ENCODE measurements at regions not wholly inside any gene's neighbourhood (a gene's known extent, or its start where the extent isn't known, plus 50 kb on each side); places are given as distances from the start of the nearest gene placed in this dataset.

- no peak for TF ChIP-seq CTCF (IDR thresholded peaks at IDR 0.05)
- TF ChIP-seq EP300 (IDR thresholded peaks at IDR 0.05): no peak
- no peak for TF ChIP-seq POLR2AphosphoS5 (IDR thresholded peaks at IDR 0.05)
- TF ChIP-seq POLR2A (IDR thresholded peaks at IDR 0.05): no peak
- Histone ChIP-seq H3K27ac (no peak overlapping the region), H3K27me3 (no peaks in the 10 kb centered on the region), H3K9me3 (no peaks in the 10 kb centered on the region), H3K4me1 (no peaks in the 10 kb centered on the region), H3K4me3 (no peak overlapping the region), H3K36me3 (no peaks in the 10 kb centered on the region)
- no peak for DNase-seq
- 75 to 82% methylated on average over 6 of the region's 6 CpGs for whole genome bisulfite sequencing, 2 donors
- intact Hi-C loops (cut with DNase I): no loop called here
These were observed 124.3 kb downstream of the GPAM start for GRCh38 chr10:112059220-112059619.

- Histone ChIP-seq H3K27me3 (no peaks in the 10 kb centered on the region), H3K27ac (no peak overlapping the region), H3K9me3 (no peaks in the 10 kb centered on the region), H3K36me3 (no peaks in the 10 kb centered on the region), H3K4me1 (no peaks in the 10 kb centered on the region), H3K4me3 (no peak overlapping the region)
- DNase-seq: no peak
- intact Hi-C loops (cut with DNase I): no loop called here
- TF ChIP-seq POLR2A (IDR thresholded peaks at IDR 0.05): no peak
- TF ChIP-seq EP300 (IDR thresholded peaks at IDR 0.05): no peak
- TF ChIP-seq CTCF (IDR thresholded peaks at IDR 0.05): no peak
- no peak for TF ChIP-seq POLR2AphosphoS5 (IDR thresholded peaks at IDR 0.05)
- whole genome bisulfite sequencing, 2 donors: 86 to 88% methylated on average over 2 of the region's 2 CpGs
These were observed 111.9 kb downstream of the GPAM start for GRCh38 chr10:112071596-112072133.

- Histone ChIP-seq H3K4me1 (peaks cover 0 to 13% (median 3%) of the 10 kb centered on the region in 4 donors), H3K4me3 (no peak overlapping the region), H3K9me3 (no peaks in the 10 kb centered on the region), H3K27ac (no peak overlapping the region), H3K27me3 (no peaks in the 10 kb centered on the region), H3K36me3 (no peaks in the 10 kb centered on the region)
- TF ChIP-seq POLR2AphosphoS5 (IDR thresholded peaks at IDR 0.05) (no peak), EP300 (IDR thresholded peaks at IDR 0.05) (no peak), CTCF (IDR thresholded peaks at IDR 0.05) (no peak), POLR2A (IDR thresholded peaks at IDR 0.05) (no peak)
- 60 to 78% methylated on average over 1 of the region's 1 CpG for WGBS, 2 donors
- intact Hi-C loops (cut with DNase I): no loop called here
- no peak for DNase-seq
These were observed 105.6 kb downstream of the GPAM start for GRCh38 chr10:112078003-112078402.

- peaks cover 0 to 27% (median 15%) of the 10 kb centered on the region in 4 donors for H3K4me1 ChIP-seq
- TF ChIP-seq EP300 (IDR thresholded peaks at IDR 0.05): no peak
- TF ChIP-seq POLR2AphosphoS5 (IDR thresholded peaks at IDR 0.05): no peak
- TF ChIP-seq POLR2A (IDR thresholded peaks at IDR 0.05): no peak
- TF ChIP-seq CTCF (IDR thresholded peaks at IDR 0.05): no peak
- WGBS, 2 donors: 55 to 81% methylated on average over 2 of the region's 2 CpGs
- no peaks in the 10 kb centered on the region for H3K27me3 ChIP-seq
- intact Hi-C loops (cut with DNase I): no loop called here
- no peak for DNase-seq
- no peaks in the 10 kb centered on the region for H3K9me3 ChIP-seq
- H3K27ac ChIP-seq: no peak overlapping the region
- H3K36me3 ChIP-seq: no peaks in the 10 kb centered on the region
- no peak overlapping the region for H3K4me3 ChIP-seq
These were observed 103.3 kb downstream of the GPAM start for GRCh38 chr10:112080231-112080630.

- no peak overlapping the region for H3K4me3 ChIP-seq
- no peaks in the 10 kb centered on the region for H3K27me3 ChIP-seq
- intact Hi-C loops (cut with DNase I): no loop called here
- TF ChIP-seq CTCF (IDR thresholded peaks at IDR 0.05) (no peak), EP300 (IDR thresholded peaks at IDR 0.05) (no peak), POLR2A (IDR thresholded peaks at IDR 0.05) (no peak), POLR2AphosphoS5 (IDR thresholded peaks at IDR 0.05) (no peak)
- no peak for DNase-seq
- H3K9me3 ChIP-seq: no peaks in the 10 kb centered on the region
- H3K27ac ChIP-seq: peak overlapping the region in 1 of 4 donors; percentile 22
- H3K4me1 ChIP-seq: peaks cover 0 to 27% (median 15%) of the 10 kb centered on the region in 4 donors
- WGBS, 2 donors: 68 to 76% methylated on average over 5 of the region's 5 CpGs
- no peaks in the 10 kb centered on the region for H3K36me3 ChIP-seq
These were observed 101.4 kb downstream of the GPAM start for GRCh38 chr10:112082120-112082519.

Data from sigmoid colon (tissue), 6 donors.